PFSK-1 (cell line): ENCODE measurements at regions not wholly inside any gene's neighbourhood (a gene's known extent, or its start where the extent isn't known, plus 50 kb on each side); places are given as distances from the start of the nearest gene placed in this dataset.

ENCODE experiments used
- FOXP2 ChIP-seq: optimal IDR thresholded peaks from 2 replicates; pipeline ENCODE3; 2011; ENCODE audit warnings: borderline replicate concordance, control low read depth, inconsistent platforms; ENCODE audit not compliant: insufficient read depth; ENCODE audit errors: extremely low read length, extremely low read depth
- POLR2AphosphoS5 ChIP-seq: IDR thresholded peaks from 2 replicates; pipeline ENCODE4 v1.6.1; 2012; ENCODE audit warnings: low read depth, mild to moderate bottlenecking, control low read depth, low read length, moderate library complexity
- REST ChIP-seq, 2 experiments: IDR thresholded peaks; 2 replicates each; pipeline versions ENCODE4 v1.6.1 to v1.8.0; 2011 to 2012; ENCODE audit warnings: low read depth in 2 of 2, low read length in 2 of 2, control low read depth in 1 of 2, inconsistent platforms in 1 of 2, mild to moderate bottlenecking in 1 of 2, moderate library complexity in 1 of 2; ENCODE audit not compliant: insufficient read depth in 1 of 2
- SIN3A ChIP-seq: IDR thresholded peaks from 2 replicates; pipeline ENCODE4 v1.6.1; 2012; ENCODE audit warnings: mild to moderate bottlenecking, low read length, moderate library complexity, borderline replicate concordance; ENCODE audit not compliant: insufficient read depth
- TAF1 ChIP-seq: IDR thresholded peaks from 2 replicates; pipeline ENCODE4 v1.6.1; 2012; ENCODE audit warnings: low read length, control low read depth, borderline replicate concordance; ENCODE audit not compliant: insufficient read depth

GRCh38 chr4:123603165-123603564 lies 206.6 kb downstream of the SPRY1 start:
- no peak for TF ChIP-seq REST (IDR thresholded peaks at IDR 0.05; ENCODE audit: insufficient read depth in 1 of 2, low read depth in 2 of 2, low read length in 2 of 2)
- TF ChIP-seq SIN3A: no peak
- TF ChIP-seq TAF1: no peak
- no peak for TF ChIP-seq POLR2AphosphoS5
- TF ChIP-seq FOXP2: no peak

GRCh38 chr4:123606336-123606735 lies 209.7 kb downstream of the SPRY1 start:
- TF ChIP-seq SIN3A: no peak
- no peak for TF ChIP-seq REST (IDR thresholded peaks at IDR 0.05; ENCODE audit: insufficient read depth in 1 of 2, low read depth in 2 of 2, low read length in 2 of 2)
- TF ChIP-seq TAF1: no peak
- no peak for TF ChIP-seq POLR2AphosphoS5
- no peak for TF ChIP-seq FOXP2

GRCh38 chr4:123606946-123607542 lies 210.4 kb downstream of the SPRY1 start:
- TF ChIP-seq FOXP2: no peak
- TF ChIP-seq TAF1: no peak
- no peak for TF ChIP-seq SIN3A
- TF ChIP-seq REST (IDR thresholded peaks at IDR 0.05; ENCODE audit: insufficient read depth in 1 of 2, low read depth in 2 of 2, low read length in 2 of 2): no peak
- TF ChIP-seq POLR2AphosphoS5: no peak

GRCh38 chr4:123609829-123610228 lies 213.2 kb downstream of the SPRY1 start:
- TF ChIP-seq TAF1 (no peak), REST (IDR thresholded peaks at IDR 0.05; ENCODE audit: insufficient read depth in 1 of 2, low read depth in 2 of 2, low read length in 2 of 2) (no peak), POLR2AphosphoS5 (no peak), FOXP2 (no peak), SIN3A (no peak)
